EL (cell line): ENCODE measurements at regions not wholly inside any gene's neighbourhood (a gene's known extent, or its start where the extent isn't known, plus 50 kb on each side); places are given as distances from the start of the nearest gene placed in this dataset.

Experiments
- DNase-seq: peaks from one replicate; pipeline ENCODE4 v3.0.0-alpha.2; 2016

- no peak for DNase-seq
These were observed 264.7 kb downstream of the DLL1 start for GRCh38 chr6:170025935-170026750.

- no peak for DNase-seq
These were observed 265.5 kb downstream of the DLL1 start for GRCh38 chr6:170025341-170025911.

GRCh38 chr6:170024940-170025339 is 265.9 kb downstream of the DLL1 start:
- peak; percentile 34 for DNase-seq

GRCh38 chr6:170023620-170024521 is 267.0 kb downstream of the DLL1 start:
- DNase-seq = no peak

GRCh38 chr6:170022827-170023619 is 267.9 kb downstream of the DLL1 start:
- no peak for DNase-seq

- DNase-seq = no peak
These were observed 268.6 kb downstream of the DLL1 start for GRCh38 chr6:170022291-170022722.

GRCh38 chr6:170021579-170021978 is 269.3 kb downstream of the DLL1 start:
- no peak for DNase-seq

- no peak for DNase-seq
These were observed 268.6 kb downstream of the ERMARD start for GRCh38 chr6:170019818-170020583.

GRCh38 chr6:170018936-170019817 is 267.8 kb downstream of the ERMARD start:
- DNase-seq = no peak

GRCh38 chr6:170018422-170018935 is 267.1 kb downstream of the ERMARD start:
- no peak for DNase-seq

GRCh38 chr6:170017603-170018320 is 266.3 kb downstream of the ERMARD start:
- DNase-seq = no peak

GRCh38 chr6:170013815-170014214 is 262.4 kb downstream of the ERMARD start:
- DNase-seq = no peak

- no peak for DNase-seq
These were observed 260.6 kb downstream of the ERMARD start for GRCh38 chr6:170012037-170012330.

- no peak for DNase-seq
These were observed 260.0 kb downstream of the ERMARD start for GRCh38 chr6:170011204-170012036.

GRCh38 chr6:170010665-170011203 is 259.3 kb downstream of the ERMARD start:
- DNase-seq = no peak

GRCh38 chr6:170008294-170008785 is 256.9 kb downstream of the ERMARD start:
- DNase-seq = no peak

- no peak for DNase-seq
These were observed 256.3 kb downstream of the ERMARD start for GRCh38 chr6:170007468-170008293.
